Kidney (tissue), 13 donors: ENCODE measurements at regions not wholly inside any gene's neighbourhood (a gene's known extent, or its start where the extent isn't known, plus 50 kb on each side); places are given as distances from the start of the nearest gene placed in this dataset.

Source experiments
- DNase-seq, 5 donors: peaks; one replicate each; pipeline ENCODE4 v3.0.0-alpha.2; 2013 to 2020
- FAIRE-seq: peaks from 2 replicates; lab custom pipeline; 2012; peaks lifted over from hg19 to GRCh38; lab: Jason Lieb, UNC
- H3K27ac ChIP-seq, 2 donors: one replicate each; pipeline ENCODE4 v1.7.0; 2013; ENCODE audit warnings: low read depth in 2 of 2, low read length in 2 of 2, inconsistent platforms in 1 of 2
- H3K27me3 ChIP-seq: one replicate; pipeline ENCODE4 v1.7.1; 2013; ENCODE audit warnings: low read length, inconsistent platforms; ENCODE audit not compliant: control insufficient read depth, insufficient read depth
- H3K36me3 ChIP-seq, 3 donors: one replicate each; pipeline versions ENCODE4 v1.7.0 to v1.7.1; 2013; ENCODE audit warnings: low read length in 3 of 3, control low read depth in 1 of 3, inconsistent platforms in 1 of 3; ENCODE audit not compliant: insufficient read depth in 3 of 3, control insufficient read depth in 2 of 3
- H3K4me1 ChIP-seq, 3 donors: one replicate each; pipeline versions ENCODE4 v1.7.0 to v1.7.1; 2013; ENCODE audit warnings: low read length in 3 of 3, inconsistent platforms in 1 of 3, low read depth in 1 of 3; ENCODE audit not compliant: control insufficient read depth in 2 of 3, insufficient read depth in 2 of 3
- H3K4me3 ChIP-seq, 3 donors: one replicate each; pipeline versions ENCODE4 v1.7.0 to v1.8.1; 2013; ENCODE audit warnings: low read length in 3 of 3, control low read depth in 1 of 3, inconsistent platforms in 1 of 3
- H3K9ac ChIP-seq, 3 donors: one replicate each; pipeline versions ENCODE4 v1.7.0 to v1.7.1; 2013; ENCODE audit warnings: low read length in 3 of 3, control low read depth in 1 of 3, inconsistent platforms in 1 of 3
- H3K9me3 ChIP-seq, 3 donors: one replicate each; pipeline versions ENCODE4 v1.7.0 to v1.7.1; 2013; ENCODE audit warnings: low read length in 3 of 3, control low read depth in 1 of 3, inconsistent platforms in 1 of 3; ENCODE audit not compliant: control insufficient read depth in 2 of 3, insufficient read depth in 1 of 3
- intact Hi-C: fragments of 100-400 bp; cut with DNase I; formaldehyde crosslinking; loops from one replicate; pipeline ENCODE4 v1.11.1; 2022
- TF ChIP-seq, protein P1 (sequence below): IDR thresholded peaks from 3 replicates; pipeline ENCODE4 v1.5.1; 2012; ENCODE audit warnings: mild to moderate bottlenecking, moderate library complexity, borderline replicate concordance; ENCODE audit not compliant: insufficient read depth; ENCODE audit errors: extremely low read depth
- donor health status: control.
- donor health status: control.
- donor health status: control.
- donor health status: control.
- donor health status: control.
- donor health status: DM: yes; HTN: yes; CAD: no.
- donor health status: Normal renal cell carcinoma (clear cell type).

DNA sequence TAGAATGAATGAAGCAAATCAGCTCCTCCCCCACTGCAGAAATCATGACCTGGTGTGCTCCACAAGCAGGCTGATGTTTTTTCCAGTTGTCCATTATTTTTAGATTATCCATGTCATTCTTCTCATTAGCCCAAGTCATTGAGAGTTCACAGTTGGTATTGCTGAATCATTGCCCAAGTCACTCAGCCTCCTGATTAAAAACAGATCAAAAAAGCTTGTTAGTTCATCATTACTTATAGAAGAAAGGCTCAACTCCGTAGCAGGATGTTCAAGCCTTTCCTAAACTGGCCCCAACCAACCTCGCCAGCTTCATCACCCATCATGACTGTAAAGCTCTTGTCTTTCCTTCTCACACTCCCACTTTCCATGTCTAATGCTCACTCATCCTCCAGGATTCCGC, 161.3 kb upstream of the CTTNBP2NL start:
- H3K9ac ChIP-seq, result no peak overlapping the region
- TF ChIP-seq, protein P1, sequence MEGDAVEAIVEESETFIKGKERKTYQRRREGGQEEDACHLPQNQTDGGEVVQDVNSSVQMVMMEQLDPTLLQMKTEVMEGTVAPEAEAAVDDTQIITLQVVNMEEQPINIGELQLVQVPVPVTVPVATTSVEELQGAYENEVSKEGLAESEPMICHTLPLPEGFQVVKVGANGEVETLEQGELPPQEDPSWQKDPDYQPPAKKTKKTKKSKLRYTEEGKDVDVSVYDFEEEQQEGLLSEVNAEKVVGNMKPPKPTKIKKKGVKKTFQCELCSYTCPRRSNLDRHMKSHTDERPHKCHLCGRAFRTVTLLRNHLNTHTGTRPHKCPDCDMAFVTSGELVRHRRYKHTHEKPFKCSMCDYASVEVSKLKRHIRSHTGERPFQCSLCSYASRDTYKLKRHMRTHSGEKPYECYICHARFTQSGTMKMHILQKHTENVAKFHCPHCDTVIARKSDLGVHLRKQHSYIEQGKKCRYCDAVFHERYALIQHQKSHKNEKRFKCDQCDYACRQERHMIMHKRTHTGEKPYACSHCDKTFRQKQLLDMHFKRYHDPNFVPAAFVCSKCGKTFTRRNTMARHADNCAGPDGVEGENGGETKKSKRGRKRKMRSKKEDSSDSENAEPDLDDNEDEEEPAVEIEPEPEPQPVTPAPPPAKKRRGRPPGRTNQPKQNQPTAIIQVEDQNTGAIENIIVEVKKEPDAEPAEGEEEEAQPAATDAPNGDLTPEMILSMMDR, result no peak
- intact Hi-C loops, result no loop called here
- H3K27ac ChIP-seq, result no peak overlapping the region
- DNase-seq, result no peak
- H3K27me3 ChIP-seq, result no peaks in the 10 kb centered on the region
- H3K9me3 ChIP-seq, result no peaks in the 10 kb centered on the region
- no peaks in the 10 kb centered on the region for H3K4me1 ChIP-seq
- no peaks in the 10 kb centered on the region for H3K36me3 ChIP-seq
- no peak overlapping the region for H3K4me3 ChIP-seq
- no peak for FAIRE-seq

- no peaks in the 10 kb centered on the region for H3K9me3 ChIP-seq
- TF ChIP-seq, protein P1, result no peak
Measured at GRCh38 chr1:112237983-112238545, 157.9 kb upstream of the CTTNBP2NL start.

GRCh38 chr1:112239683-112240330, 156.2 kb upstream of the CTTNBP2NL start:
- Histone ChIP-seq H3K27me3 (no peaks in the 10 kb centered on the region), H3K9ac (no peak overlapping the region), H3K4me1 (no peaks in the 10 kb centered on the region), H3K4me3 (no peak overlapping the region), H3K36me3 (no peaks in the 10 kb centered on the region), H3K27ac (no peak overlapping the region), H3K9me3 (no peaks in the 10 kb centered on the region)
- TF ChIP-seq, protein P1, result no peak
- DNase-seq (no peak), FAIRE-seq (no peak)
- intact Hi-C loops, result no loop called here

More at GRCh38 chr1:112237983-112238545, 157.9 kb upstream of the CTTNBP2NL start:
- no peak overlapping the region for H3K4me3 ChIP-seq
- DNase-seq, result no peak
- intact Hi-C loops, result no loop called here
- H3K27ac ChIP-seq, result no peak overlapping the region
- no peak overlapping the region for H3K9ac ChIP-seq
- H3K36me3 ChIP-seq, result no peaks in the 10 kb centered on the region
- H3K27me3 ChIP-seq, result no peaks in the 10 kb centered on the region
- H3K4me1 ChIP-seq, result no peaks in the 10 kb centered on the region
- FAIRE-seq, result no peak
